Effector memory CD4-positive, alpha-beta T cell (primary cell): ENCODE measurements at regions not wholly inside any gene's neighbourhood (a gene's known extent, or its start where the extent isn't known, plus 50 kb on each side); places are given as distances from the start of the nearest gene placed in this dataset.
A peak's percentile ranks its signal among the peaks of the same experiment; 100 is the strongest.

Experiments used
- DNase-seq, 3 donors: peaks; one replicate each; pipeline ENCODE4 v3.0.0-alpha.2; 2020
- H3K27ac ChIP-seq: 2 replicates; pipeline ENCODE4 v1.7.0; 2013; ENCODE audit warnings: mild to moderate bottlenecking, low read length, moderate library complexity; ENCODE audit not compliant: insufficient read depth, poor library complexity, severe bottlenecking
- H3K27me3 ChIP-seq: replicated peaks from 2 replicates; pipeline ENCODE4 v1.7.0; 2013; ENCODE audit warnings: mild to moderate bottlenecking, low read length; ENCODE audit not compliant: insufficient read depth, control insufficient read depth, poor library complexity, severe bottlenecking
- H3K36me3 ChIP-seq: 2 replicates; pipeline ENCODE4 v1.7.0; 2013; ENCODE audit warnings: mild to moderate bottlenecking, low read length, moderate library complexity; ENCODE audit not compliant: control insufficient read depth, insufficient read depth
- H3K4me1 ChIP-seq: 2 replicates; pipeline ENCODE4 v1.7.0; 2013; ENCODE audit warnings: low read length, mild to moderate bottlenecking; ENCODE audit not compliant: control insufficient read depth, insufficient read depth, poor library complexity, severe bottlenecking
- H3K4me3 ChIP-seq: 2 replicates; pipeline ENCODE4 v1.7.0; 2013; ENCODE audit warnings: low read length, low read depth, mild to moderate bottlenecking; ENCODE audit not compliant: insufficient read depth, poor library complexity, severe bottlenecking
- H3K9me3 ChIP-seq: 2 replicates; pipeline ENCODE4 v1.7.0; 2013; ENCODE audit warnings: mild to moderate bottlenecking, low read length, moderate library complexity; ENCODE audit not compliant: control insufficient read depth

DNA sequence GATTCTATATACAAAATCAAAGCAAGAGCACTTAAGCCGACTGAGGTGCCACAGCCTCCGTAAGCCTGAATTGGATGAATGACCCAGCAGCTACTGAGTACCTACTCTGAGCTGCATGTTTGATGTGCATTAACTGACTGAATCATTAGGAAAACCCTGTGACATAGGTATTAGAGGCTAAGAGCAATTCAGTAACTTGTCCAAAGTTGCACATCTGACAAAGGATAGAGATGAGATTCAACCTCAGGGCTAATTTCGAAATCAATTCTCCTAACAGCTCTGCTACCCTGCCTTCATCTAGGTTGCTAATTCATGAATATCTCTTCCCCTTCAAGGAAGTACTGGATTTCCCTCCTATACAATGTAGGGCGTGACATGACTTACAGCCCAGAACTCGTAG is 89.1 kb upstream of the GLIS3 start:
- no peak overlapping the region for H3K27ac ChIP-seq
- H3K9me3 ChIP-seq = no peaks in the 10 kb centered on the region
- DNase-seq = no peak
- H3K27me3 ChIP-seq = no peaks in the 10 kb centered on the region
- no peaks in the 10 kb centered on the region for H3K4me1 ChIP-seq
- H3K4me3 ChIP-seq = no peak overlapping the region
- no peaks in the 10 kb centered on the region for H3K36me3 ChIP-seq

DNA sequence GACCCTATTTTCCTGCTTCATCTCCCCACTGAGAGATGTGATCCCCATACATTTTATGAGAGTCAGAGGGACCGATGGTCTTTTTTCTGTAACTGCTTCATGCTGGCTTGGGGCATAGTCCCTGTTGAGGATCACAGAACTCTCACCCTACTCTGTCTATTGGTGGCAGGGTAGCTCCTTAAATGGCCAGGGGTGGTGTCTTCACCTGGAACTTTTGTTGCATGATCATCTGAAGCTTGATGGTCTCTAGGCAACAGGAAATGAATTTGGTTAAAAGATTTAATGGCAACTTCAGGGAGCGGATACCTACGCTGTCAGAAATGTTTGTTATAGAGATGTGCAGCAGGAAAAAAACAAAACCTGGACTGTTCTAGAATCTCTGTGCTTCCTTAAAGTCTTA is 87.0 kb upstream of the GLIS3 start:
- H3K27me3 ChIP-seq = no peaks in the 10 kb centered on the region
- no peaks in the 10 kb centered on the region for H3K9me3 ChIP-seq
- no peak for DNase-seq
- H3K4me3 ChIP-seq = no peak overlapping the region
- no peaks in the 10 kb centered on the region for H3K4me1 ChIP-seq
- H3K27ac ChIP-seq = no peak overlapping the region
- H3K36me3 ChIP-seq = no peaks in the 10 kb centered on the region

DNA sequence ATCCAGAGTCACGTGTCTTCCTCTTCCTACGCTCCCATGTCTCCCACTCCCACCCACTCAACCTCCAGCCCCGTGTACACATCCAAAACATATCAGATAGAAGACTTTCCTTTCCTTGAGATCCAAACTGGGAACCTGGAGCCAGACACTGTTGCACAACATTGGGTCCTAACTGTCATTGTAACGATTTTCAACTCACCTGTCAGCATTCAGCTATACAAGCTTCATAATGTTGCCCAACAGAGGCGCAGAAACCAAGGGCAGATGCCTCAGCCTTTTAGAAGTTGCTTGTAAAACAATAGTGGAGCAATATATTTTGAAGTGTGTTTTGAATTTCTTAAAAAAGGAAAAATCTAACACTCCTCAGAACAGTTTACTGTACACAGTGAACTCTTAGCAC is 84.9 kb upstream of the GLIS3 start:
- H3K9me3 ChIP-seq = no peaks in the 10 kb centered on the region
- no peaks in the 10 kb centered on the region for H3K27me3 ChIP-seq
- DNase-seq = no peak
- H3K4me1 ChIP-seq = no peaks in the 10 kb centered on the region
- no peak overlapping the region for H3K4me3 ChIP-seq
- no peaks in the 10 kb centered on the region for H3K36me3 ChIP-seq
- H3K27ac ChIP-seq = no peak overlapping the region

DNA sequence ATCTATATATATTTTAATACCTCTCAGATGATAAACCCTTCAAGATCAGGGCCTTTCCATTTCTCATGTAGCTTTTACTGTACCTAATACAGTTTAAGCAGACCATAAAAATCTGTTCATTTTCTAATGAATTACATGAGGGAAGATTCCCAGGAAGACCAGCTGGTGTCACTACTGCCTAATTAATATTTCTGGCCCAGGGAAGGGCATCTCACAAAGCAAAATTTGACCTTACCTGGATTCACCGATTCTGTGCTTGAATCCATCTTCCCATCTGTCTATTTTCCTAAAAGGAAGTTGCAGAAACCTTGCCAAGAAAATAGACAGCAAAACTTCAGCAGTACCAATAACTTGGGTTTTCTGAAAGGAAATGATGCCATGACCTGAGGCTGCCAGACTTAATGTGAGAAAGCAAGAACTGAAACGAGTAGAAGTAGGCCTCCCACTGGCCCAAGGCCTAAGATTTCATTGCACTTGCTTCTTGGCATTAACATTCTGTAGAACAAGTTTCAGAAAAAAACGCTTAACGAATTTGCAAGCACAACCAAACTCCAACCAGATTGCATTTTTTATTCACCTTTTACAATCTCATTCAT is 83.0 kb upstream of the GLIS3 start:
- Histone ChIP-seq H3K4me1 (no peaks in the 10 kb centered on the region), H3K9me3 (no peaks in the 10 kb centered on the region), H3K4me3 (no peak overlapping the region), H3K27ac (no peak overlapping the region), H3K27me3 (no peaks in the 10 kb centered on the region), H3K36me3 (no peaks in the 10 kb centered on the region)
- no peak for DNase-seq

DNA sequence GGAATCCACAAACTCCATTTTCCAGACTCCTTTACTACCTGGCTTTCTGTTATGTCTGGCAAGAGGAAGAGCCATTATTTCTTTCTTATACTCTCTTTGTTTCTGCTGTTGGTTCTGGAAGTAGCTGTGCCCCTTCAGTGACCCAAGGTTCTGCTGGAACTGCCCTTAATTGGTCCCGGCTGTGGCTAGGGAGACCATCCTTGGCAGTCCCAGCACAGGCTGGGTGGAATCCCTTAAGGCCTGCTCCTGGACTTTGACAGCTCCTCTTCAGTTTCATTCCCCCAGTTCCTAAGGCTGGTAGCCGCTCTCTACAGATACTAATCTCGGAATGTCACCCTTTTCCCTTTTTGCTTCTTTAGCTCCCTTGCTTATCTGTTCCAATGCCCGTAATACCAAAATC is 81.9 kb upstream of the GLIS3 start:
- DNase-seq = no peak
- no peaks in the 10 kb centered on the region for H3K36me3 ChIP-seq
- H3K27ac ChIP-seq = no peak overlapping the region
- H3K27me3 ChIP-seq = no peaks in the 10 kb centered on the region
- H3K4me3 ChIP-seq = no peak overlapping the region
- no peaks in the 10 kb centered on the region for H3K9me3 ChIP-seq
- H3K4me1 ChIP-seq = no peaks in the 10 kb centered on the region

DNA sequence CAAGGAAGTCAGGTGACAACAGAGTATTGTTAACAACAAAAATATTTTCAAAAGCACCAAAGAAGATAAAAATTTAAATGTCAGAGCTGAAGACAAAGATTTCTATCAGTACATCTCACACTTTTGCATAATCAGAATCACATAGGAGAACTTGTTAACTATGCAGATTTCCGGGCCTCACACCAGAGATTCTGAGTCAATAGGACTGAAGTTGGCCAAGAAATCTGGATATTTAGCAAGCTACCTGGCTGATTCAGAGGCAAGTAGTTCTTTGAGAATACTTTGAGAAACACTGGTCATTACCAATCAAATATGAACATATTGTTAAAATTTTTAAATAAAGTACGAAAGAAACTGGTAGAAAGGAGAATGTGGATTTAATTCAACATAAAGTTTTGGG is 80.5 kb upstream of the GLIS3 start:
- H3K4me1 ChIP-seq = no peaks in the 10 kb centered on the region
- no peaks in the 10 kb centered on the region for H3K36me3 ChIP-seq
- H3K9me3 ChIP-seq = no peaks in the 10 kb centered on the region
- H3K27me3 ChIP-seq = no peaks in the 10 kb centered on the region
- no peak overlapping the region for H3K27ac ChIP-seq
- no peak overlapping the region for H3K4me3 ChIP-seq
- no peak for DNase-seq

DNA sequence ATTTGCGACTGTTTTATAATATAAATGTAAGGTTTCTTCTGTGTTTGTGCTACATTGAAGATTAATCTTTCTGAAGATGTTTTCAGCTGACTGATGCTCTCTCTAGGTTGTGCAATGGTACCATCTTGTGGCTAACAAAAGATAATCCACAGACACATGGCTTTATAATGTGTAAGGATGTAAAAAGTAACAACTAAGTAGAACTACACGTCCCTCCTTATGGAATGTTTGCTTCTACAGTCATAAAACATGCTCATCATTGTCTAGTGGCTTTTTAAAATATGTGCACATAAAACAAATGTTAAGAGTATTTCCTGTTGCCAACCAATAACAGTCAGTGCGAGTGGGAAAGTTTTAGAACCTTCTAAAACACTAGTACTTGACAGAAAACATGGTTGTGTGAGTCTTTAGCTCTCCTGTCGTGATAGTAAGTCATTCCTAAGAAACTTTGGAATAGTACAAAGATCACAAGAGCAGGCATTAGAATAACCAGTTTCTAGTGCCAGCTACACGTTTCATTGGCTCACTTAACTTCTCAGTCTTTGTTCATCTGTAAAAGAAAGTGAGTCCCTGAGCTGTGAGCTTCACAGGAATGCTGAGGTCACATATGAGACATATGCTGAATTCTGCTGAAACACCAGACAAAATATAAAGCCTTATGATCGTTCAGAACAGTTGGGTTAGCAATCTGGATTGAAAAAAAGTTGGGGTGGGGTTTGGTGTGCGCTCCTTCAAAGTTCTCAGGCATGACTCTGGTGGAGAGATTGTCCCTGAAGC is 75.7 kb upstream of the GLIS3 start:
- DNase-seq = no peak
- Histone ChIP-seq H3K27me3 (no peaks in the 10 kb centered on the region), H3K36me3 (no peaks in the 10 kb centered on the region), H3K4me1 (no peaks in the 10 kb centered on the region), H3K4me3 (no peak overlapping the region), H3K27ac (no peak overlapping the region), H3K9me3 (no peaks in the 10 kb centered on the region)

DNA sequence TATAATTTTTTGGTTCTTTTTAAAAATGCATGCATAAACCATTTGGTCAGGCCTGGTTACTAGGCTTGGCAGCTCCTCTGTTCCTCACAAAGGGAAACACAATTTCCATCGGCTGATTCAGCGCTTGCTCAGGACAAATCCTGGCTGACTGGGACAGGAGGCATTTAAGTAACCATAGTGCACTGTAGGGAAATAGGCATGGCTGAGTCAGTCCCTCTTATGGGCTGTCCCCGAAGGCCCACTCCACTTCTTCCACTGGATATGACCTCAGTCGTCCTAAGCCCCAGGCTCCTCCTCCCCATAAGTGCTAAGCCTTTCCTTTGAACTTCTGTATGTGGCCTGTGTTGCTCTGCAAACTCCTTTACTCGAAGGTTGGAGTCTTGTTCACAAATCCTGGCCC is 71.2 kb upstream of the GLIS3 start:
- Histone ChIP-seq H3K36me3 (no peaks in the 10 kb centered on the region), H3K4me3 (no peak overlapping the region), H3K27ac (no peak overlapping the region), H3K9me3 (no peaks in the 10 kb centered on the region), H3K4me1 (no peaks in the 10 kb centered on the region), H3K27me3 (no peaks in the 10 kb centered on the region)
- no peak for DNase-seq

DNA sequence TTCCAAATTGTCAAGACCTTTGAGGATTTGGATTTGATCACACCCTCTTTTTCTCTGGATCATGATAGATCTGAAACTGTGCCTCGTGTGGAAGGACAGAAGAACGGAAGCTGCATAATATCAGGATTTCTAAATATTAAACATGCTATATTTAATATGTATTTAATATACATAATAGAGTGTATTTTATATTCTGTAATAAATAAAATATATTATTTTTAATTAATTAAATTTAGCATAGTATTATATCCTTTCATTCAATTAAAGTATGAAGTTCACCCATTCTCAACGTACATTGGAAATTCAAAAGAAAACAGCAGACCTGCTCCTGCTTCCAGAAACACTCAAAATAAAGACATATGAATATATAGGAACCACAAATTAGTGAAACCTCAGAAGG is 70.6 kb upstream of the GLIS3 start:
- Histone ChIP-seq H3K4me3 (no peak overlapping the region), H3K27me3 (no peaks in the 10 kb centered on the region), H3K36me3 (no peaks in the 10 kb centered on the region), H3K4me1 (no peaks in the 10 kb centered on the region), H3K27ac (no peak overlapping the region), H3K9me3 (no peaks in the 10 kb centered on the region)
- no peak for DNase-seq

DNA sequence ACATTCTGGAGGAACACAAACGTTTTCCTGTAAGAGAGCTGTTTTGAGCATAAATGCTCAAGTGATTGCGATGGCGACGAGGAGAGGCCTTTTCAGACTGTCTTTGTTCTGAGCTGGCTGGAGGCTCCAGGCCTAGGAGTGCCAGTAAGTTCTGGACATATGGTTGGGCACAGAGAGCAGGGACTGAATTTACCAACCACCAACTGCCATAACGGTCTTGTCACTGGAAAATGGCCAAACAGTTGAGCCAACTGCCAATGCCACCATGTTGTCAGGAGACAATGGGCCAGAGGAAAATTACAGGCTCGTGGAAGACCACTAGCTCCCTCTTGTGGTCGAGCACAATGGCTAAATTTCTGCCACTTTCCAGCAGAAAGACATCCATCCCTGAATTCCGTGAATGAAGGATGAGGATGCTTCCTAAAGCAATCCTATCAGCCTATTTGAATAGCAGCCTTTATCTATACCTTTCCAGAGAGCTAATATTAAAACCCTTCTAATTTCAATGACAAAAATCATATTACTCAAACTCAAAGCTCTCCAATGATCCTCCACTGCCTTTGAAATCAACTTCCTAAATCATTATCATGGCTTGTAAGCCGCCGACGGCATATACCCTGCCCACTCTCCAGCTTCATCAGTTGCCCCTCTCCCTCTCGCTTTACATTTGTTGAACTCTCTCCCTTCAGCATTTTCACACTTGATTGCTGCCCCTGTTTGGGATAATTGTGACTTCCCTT is 66.9 kb upstream of the GLIS3 start:
- H3K27ac ChIP-seq = no peak overlapping the region
- H3K4me3 ChIP-seq = no peak overlapping the region
- H3K9me3 ChIP-seq = no peaks in the 10 kb centered on the region
- H3K27me3 ChIP-seq = no peaks in the 10 kb centered on the region
- DNase-seq = peak in 2 of 3 donors; percentile 0 to 6
- H3K36me3 ChIP-seq = no peaks in the 10 kb centered on the region
- H3K4me1 ChIP-seq = no peaks in the 10 kb centered on the region
